Left lobe of liver (tissue), 2 donors: ENCODE measurements at regions not wholly inside any gene's neighbourhood (a gene's known extent, or its start where the extent isn't known, plus 50 kb on each side); places are given as distances from the start of the nearest gene placed in this dataset.
"Not testable (repeated sequence)": the region's sequence is repeated elsewhere in the genome, so short reads cannot be mapped to it uniquely, and the experiment has no call there.

Experiments
- ATAC-seq: fragments of 200-7000 bp; cut with Tn5 transposase; one replicate; pipeline ENCODE4 v1.9.1; 2020; ENCODE audit warnings: mild to moderate bottlenecking, moderate library complexity
- DNase-seq: peaks from one replicate; pipeline ENCODE4 v3.0.0-alpha.2; 2020; ENCODE audit warnings: low spot score
- donor health status: DM: no; HTN: no; CAD: no; lungs with moderate emphysema.
- donor health status: DM: no; HTN: yes; CAD: no.

DNA sequence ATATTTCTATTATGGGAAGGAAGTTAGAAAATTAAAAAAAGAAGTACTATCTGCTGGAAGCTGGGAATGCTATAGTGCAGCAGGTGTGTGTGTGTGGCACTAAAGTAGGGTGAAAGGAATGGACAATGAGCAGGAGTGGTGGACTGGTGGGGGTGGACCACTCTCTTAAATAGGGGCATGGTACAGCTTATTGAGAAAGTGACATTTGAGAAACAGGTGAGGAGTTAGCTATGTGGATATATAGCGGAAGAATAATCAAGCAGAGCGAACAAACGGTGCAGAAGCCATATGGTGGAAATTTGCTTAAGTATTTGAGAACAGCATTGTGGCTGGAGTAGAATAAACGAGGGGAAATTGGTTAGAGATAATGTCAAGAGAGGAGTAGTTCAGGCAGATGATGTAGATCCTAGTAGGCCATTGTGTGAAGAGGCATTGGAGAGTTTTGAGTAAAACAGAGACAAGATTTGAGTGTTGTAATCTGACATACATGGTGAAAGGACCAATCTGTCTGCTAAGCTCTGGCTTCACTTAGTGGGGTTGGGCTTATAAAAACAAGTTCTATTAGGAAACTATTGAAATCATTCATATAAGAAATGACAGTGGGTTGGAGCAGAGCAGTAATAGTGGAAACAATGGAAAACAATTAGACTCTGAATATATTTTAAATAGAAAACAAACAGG, 149.2 kb upstream of the SYT10 start:
- DNase-seq (no peak), ATAC-seq (no peak)

DNA sequence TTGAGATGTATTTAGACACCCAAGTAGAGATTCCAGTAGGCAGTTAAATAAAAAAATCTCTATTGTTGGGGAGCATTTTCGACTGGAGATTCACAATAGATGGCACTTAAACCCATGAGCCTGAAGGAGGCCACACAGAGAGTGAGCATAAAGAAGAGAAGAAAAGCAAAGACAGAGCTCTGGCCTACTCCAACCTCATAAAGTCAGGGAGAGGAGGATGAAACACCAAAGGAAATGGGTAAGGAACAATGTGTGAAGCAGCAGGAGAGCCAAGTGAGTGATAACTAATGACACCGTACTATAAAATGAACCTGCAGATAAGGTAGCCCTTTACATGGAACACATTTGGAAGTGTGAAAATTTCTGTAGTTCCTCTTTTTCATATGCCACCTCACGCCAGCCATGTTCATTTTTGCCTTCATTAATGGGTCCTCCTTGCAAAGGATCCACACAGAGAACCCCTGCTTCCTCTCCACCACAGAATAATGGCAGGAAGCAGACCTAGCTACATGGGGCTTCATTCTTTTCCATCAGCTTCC, 150.0 kb upstream of the SYT10 start:
- no peak for ATAC-seq

DNA sequence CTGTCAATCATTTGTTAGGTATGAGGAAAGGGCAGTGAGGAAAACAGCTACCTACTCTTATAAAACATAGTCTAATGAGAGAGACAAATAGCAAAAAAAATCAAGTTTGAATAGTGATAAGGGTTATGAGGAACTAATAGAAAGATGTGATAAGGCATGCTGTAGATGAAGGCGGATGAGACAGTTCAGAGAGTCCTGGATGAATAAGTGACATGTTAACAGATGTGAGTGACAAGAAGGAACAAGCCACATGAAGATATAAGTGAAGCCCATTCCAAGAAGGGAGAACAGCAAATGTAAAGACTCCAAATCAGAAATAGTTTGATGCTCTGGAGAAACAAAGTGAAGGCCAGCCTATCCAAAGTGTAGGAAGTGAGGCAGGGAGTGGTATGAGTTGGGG, 154.1 kb upstream of the SYT10 start:
- no peak for DNase-seq
- ATAC-seq: no peak

More for the DNA sequence above, 150.0 kb upstream of the SYT10 start:
- no peak for DNase-seq

DNA sequence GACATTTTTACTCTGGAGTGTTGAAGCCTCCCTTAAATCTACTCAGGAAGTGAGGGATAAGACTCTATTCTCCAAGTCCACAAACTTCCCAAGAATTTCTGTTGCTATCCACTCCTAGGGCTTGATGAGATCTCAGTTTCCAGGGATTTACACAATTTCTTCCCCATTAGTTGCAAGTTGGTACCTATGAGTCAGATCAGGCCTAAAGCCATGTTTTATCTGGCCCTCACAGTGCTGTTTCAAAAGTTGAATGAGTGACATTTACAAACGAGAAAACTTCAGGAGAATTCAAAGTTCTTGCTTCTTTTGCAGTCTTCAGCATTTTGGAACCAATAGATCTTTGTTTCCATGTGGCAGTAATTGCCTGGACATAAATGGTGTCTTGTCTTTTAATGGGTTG, 156.4 kb upstream of the SYT10 start:
- DNase-seq (no peak), ATAC-seq (no peak)

DNA sequence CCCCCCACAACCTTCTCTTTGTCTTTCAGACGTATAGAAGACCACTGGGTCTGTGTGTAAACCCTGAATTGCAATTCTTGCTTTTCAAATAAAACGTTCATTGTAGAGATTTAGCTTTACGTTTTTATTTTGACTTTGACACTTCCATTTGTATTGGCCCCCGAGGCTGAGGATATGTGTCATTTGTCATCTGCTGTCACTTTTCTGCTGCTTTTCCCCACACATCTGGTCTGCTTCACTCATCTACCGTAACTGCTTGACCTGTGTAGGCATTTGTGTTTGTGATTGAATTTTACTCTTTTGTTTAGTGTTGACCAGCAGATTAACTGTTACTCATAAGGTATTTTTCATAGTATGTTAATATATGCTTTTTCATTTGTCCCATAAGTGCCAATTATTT, 157.2 kb upstream of the SYT10 start:
- DNase-seq (no peak), ATAC-seq (no peak)

DNA sequence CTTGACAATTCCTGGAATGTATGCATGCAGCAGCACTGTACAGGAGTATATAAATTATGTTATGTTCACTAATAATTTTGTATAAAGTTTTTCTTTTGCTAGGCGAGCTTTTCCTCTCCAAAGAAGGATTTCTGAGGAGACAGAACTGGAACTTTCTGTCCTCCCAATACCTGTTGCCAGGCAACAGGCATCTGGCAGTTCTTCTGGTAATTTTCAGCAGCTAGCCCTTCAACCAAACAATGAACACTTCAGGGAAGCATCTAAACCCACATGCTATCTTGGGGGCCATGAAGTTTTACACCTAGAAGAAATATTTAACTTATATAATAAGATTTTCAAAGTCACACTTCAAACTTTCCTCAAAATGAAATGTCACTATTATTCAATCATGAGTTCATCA, 162.9 kb upstream of the SYT10 start:
- ATAC-seq (no peak), DNase-seq (no peak)

DNA sequence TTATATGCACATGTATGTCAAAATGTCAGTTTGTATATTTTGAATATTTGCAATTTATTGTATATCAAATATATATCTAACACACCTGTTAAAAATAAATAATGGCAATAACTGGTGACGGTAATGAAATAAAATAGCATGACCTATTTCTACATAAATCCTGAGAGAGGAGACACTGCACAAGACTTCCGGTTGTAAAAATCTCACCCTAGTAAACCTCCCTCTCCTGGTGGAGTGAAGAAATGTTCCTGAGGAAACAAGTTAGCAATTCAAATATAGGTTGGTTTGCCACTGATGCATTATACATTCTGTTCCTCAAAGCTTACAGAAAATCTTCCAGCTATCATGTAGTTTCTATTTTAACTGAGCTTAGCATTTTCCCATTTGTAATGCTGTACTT, 166.1 kb upstream of the SYT10 start:
- DNase-seq: no peak
- ATAC-seq: no peak

DNA sequence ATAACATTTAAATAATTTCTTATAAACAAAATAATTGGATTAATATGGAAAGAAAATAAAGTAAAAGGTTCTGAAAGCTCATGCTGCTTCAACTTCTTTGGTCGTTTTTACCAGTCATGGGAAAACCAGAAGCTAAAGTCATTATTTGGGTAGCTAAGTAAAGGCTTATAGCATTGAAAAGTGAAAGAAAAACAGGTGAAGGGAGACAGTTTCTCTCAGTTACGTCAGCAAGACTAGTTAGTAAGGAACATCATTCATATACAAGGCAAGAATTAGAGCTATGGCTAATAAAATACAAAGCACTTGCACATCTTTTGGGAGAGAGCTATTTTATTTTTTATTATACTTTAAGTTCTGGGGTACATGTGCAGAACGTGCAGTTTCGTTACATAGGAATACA, 170.3 kb upstream of the SYT10 start:
- no peak for ATAC-seq
- DNase-seq: no peak

DNA sequence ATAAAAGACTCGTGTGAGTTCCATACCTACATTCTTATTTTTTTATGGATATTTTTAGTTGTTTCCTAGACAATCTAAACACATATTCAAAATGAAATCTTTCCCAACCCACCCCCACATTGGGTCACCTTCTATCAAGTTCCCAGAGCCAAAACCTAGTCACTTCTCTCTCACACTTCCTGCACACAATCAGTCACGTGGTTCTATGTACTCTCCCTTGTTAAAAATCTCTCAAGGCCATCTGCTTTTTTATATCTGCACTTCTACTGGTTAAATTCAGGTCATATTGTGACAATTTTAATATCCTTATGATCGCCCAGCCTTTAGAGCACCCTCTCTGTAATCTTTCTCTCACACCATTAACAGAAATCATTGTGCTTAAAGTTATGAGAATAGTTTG, 175.0 kb upstream of the SYT10 start:
- ATAC-seq: no peak
- no peak for DNase-seq

DNA sequence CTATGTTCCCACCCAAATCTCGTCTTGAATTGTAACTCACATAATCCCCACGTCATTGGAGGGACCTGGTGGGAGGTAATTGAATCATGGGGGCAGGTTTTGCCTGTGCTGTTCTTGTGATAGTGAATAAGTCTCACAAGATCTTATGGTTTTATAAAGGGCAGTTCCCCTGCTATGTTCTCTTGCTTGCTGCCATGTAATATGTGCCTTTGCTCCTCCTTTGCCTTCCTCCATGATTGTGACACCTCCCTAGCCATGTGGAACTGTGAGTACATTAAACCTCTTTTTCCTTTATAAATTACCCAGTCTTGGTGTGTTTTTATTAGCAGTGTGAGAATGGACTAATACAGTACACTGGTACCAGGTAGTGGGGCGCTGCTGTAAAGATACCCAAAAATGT, 177.6 kb upstream of the SYT10 start:
- ATAC-seq (no peak), DNase-seq (no peak)

DNA sequence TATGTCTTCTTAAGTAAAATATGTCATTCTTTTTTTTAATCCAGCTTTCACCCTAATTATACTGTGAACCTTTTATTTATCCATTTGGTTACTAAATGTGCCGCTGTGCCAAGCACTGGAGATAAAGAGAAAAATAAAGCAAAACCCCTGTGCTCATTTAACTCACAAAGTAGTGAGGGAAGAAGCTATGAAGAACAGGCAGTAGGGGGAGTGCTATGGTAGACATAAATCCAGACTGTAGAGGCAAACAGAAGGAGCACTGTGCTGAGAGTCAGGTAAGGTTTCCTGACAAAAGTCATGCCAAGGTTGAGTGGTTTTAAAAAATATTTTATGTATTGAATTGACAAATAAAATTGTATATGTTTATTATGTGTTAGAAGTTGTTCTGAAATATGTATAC, 188.5 kb upstream of the SYT10 start:
- no peak for ATAC-seq

DNA sequence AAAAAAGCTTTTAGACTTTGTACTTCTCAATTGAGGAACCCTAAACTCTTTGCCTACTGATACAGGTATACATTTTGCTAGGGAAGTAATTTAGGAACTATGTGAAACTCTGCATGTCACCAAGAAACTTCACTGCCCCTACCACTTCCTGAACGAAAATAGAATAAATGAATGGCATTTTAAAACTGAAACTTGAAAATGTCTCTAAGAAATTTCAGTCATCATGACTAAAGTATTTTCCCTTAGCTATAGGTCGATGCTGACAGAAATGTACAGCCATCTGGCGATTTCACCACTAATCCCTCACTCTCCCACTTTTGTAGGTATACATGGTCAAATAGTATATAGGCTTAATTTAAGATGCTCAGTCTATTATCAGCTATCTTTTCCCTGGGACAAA, 194.9 kb upstream of the SYT10 start:
- ATAC-seq: no peak

More for the DNA sequence above, 188.5 kb upstream of the SYT10 start:
- no peak for DNase-seq

DNA sequence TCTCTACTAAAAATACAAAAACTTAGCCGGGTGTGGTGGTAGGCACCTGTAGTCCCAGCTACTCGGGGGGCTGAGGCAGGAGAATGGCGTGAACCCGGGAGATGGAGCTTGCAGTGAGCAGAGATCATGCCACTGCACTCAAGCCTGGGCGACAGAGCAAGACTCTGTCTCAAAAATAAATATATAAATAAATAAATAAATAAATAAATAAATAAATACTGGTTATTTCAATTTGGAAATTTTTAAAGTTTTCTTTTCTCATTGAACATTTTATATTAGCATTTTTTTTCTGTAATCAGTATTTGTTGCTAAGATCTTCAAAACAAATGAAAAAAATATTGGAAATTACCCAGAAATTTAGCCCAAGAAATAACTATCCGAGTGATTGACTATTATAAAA, 197.3 kb upstream of the SYT10 start:
- not testable (repeated sequence) for DNase-seq, ATAC-seq

More for the DNA sequence above, 194.9 kb upstream of the SYT10 start:
- no peak for DNase-seq

DNA sequence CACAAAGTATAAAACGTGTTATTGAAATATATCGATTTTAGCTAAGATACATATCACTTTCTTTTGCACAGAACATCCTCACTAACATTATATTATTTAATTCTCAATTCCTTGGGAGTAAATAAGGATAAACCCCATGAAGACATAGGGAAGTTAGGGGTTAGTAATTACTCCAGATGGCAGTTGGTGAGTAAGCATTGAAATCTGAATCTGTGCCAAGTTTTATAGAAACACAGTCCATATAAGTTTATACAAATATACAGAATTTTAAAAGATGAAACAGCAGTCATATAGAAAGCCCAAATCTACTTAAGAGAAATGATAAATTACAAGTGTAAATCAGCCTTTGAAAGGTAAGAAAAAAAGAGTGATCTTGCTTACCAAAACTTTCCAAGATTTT, 200.4 kb upstream of the SYT10 start:
- DNase-seq (no peak), ATAC-seq (no peak)

DNA sequence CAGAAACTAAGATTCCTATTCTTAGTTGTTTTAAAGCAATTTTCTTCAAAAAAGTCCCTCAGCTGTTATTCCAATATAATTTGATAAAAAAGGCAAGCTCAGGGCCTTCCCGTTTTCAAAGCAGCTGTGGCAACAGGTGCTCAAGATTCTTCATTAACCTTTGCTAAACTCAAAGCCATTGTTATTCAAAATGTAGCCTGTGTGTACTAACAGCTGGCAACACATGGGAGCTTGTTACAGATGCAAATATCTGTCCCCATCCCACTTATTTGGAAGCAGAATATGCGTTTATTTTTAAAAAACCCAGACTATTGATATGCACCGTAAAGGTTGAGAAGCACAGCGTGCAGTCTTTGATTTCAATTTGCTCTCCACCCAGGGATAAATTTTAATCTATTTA, 210.4 kb upstream of the SYT10 start:
- no peak for DNase-seq
- ATAC-seq: no peak

DNA sequence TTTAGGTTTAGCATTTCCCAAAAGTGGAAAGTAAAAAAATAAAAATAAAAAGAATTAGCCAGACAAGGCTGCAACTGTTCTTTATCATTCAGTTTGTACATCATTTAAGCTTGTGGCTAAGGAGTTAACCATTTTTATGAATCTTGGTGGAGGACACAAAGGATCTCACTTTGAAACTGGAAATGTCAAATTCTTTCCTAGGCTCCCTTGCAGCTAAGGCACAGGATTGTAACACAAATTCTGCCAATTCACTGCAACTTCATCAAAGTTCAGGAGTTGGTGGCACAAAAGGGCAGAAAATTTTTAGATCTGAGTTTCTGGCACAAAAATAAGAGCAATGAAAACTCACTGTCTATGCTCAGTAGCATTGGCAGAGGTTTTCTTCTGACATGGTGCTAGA, 211.2 kb upstream of the SYT10 start:
- ATAC-seq: no peak
- DNase-seq: no peak

DNA sequence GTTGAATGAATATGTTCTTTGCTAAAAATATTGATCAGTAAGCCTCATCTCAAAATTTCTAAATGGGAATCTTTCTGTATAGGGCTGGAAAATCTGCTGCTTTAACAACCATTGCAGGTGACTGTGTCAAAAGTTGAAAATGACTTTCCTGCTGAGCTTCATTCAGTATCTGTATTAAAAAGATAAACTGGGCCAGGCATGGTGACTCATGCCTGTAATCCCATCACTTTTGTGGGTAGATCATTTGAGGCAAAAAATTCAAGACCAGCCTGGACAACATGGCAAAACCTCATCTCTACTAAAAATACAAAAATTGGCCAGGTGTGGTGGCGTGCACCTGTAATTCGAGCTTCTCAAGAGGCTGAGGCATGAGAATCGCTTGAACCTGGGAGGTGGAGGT, 213.7 kb upstream of the SYT10 start:
- no peak for ATAC-seq
- no peak for DNase-seq

DNA sequence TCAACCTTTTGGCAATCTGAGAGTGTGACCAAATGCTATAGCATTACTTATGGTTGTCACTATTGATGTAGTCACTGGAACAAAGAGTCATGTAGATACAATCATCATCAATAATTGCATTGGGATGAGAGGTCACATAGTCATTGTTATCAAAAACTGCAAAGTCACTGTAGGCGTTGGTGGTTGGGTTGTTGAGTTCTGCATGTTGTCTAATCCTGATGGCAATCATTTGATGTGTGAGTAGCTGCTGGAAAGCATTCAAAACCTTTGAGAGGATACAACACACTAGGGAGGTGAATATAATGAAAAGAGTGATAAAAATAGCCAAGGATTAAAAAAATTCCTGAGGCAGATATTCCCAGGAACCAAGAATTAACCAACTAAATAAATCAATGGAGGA, 214.7 kb upstream of the SYT10 start:
- DNase-seq: no peak
- ATAC-seq: no peak

DNA sequence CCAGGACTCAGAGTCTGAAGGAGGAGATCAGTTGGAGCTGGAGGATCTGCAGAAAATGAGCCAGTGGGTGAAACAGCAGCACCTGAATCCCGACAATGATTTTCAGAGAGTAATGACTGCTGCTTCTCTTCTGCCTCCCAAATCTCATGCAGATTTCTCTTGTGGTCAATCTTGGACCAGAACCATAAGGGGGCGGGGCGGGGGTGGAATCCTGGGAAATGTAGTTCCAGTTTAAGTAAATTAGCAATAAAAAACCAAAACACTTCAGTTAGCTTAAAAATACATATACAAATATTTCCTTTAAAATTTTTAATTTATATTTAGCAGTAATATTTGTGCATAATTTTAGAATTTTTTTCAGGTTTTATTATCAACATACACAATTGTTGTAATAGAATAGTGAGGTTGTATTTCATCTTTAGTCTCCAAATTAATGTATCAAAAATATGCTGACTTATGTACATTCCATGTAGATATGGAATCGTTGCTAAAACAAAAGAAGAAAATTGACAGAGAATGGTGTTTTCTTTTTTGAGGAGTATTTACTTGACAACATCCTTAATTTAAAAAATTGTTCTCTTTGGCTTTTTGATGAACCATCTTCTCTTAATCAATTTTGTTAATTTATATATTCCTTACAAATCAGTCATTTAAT, 223.5 kb upstream of the SYT10 start:
- DNase-seq (no peak), ATAC-seq (no peak)

DNA sequence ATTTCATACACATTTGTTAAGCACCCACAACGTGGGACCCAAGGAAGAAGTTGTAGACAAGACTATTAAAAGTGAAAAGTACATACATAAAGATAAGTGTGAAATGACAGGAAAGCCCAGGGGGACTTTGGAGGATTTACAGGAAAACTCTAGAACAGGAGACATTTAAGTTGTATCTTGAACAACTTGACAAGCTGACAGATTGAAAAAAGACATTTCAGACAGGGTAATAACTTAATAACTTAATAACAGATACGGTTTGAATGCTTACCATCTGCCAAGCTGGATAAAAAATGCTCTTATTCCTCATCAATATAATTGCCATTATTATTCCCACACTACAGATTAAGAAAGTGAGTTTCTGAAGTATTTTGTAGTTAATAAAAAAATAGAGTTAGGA, 229.7 kb upstream of the SYT10 start:
- no peak for ATAC-seq
- no peak for DNase-seq

DNA sequence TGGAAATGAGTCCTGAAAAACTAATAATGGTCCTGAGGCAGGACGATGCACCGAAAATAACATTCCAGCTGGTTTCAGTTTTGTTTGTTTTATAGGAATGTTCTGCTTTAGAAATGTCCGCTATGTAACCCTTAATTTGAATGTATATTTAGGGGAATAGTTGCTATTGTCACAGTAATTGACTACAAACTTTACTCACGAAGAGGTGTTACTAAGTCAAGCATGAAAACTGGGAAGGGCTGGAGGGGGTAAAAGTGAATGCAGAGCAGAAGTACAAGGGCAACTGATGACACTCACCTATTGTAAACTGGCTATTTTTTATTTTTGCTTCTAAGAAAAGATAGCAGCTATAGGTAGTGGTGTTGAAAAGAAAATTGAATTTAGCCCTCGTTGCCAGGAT, 230.7 kb upstream of the SYT10 start:
- no peak for ATAC-seq
- DNase-seq: no peak

DNA sequence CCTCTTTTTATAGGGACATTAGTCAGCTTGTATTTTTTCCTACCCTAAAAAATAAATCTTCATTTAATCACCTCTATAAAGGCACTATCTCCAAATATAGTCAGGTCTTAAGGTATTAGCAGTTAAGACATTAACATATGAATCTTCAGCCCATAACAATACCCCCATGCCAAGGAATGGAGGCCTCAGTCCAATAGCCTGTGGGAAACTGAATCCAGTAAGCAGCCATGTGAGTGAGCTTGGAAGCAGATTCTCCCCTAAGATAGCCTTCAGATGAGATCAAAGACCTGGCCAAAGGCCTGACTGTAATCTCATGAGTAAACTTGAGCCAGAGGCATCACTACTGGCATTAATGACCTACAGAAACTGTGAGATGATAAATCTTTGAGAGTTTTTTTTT, 232.1 kb upstream of the SYT10 start:
- DNase-seq (no peak), ATAC-seq (no peak)
